GM23338 (cell line): ENCODE measurements at regions not wholly inside any gene's neighbourhood (a gene's known extent, or its start where the extent isn't known, plus 50 kb on each side); places are given as distances from the start of the nearest gene placed in this dataset.

Source experiments
- ATAC-seq: fragments of 200-7000 bp; cut with Tn5 transposase; 3 replicates; pipeline ENCODE4 v1.9.1; 2020
- DNase-seq: peaks from one replicate; pipeline ENCODE4 v3.0.0-alpha.2; 2015; ENCODE audit warnings: low spot score
- H2AFZ ChIP-seq: fragments of 200-600 bp; sonication (generic); 2 replicates; pipeline ENCODE4 v1.8.0; 2016; ENCODE audit warnings: antibody characterized with exemption, mild to moderate bottlenecking, moderate library complexity
- H3F3A ChIP-seq: fragments of 200-600 bp; sonication (generic); replicated peaks from 2 replicates; pipeline ENCODE4 v1.8.0; 2017; ENCODE audit warnings: antibody characterized with exemption, mixed run types, low read depth
- H3K27ac ChIP-seq: fragments of 200-600 bp; sonication (generic); 2 replicates; pipeline ENCODE4 v1.6.1; 2016; ENCODE audit warnings: low read depth
- H3K27me3 ChIP-seq: fragments of 200-600 bp; sonication (generic); 2 replicates; pipeline ENCODE4 v1.8.0; 2016; ENCODE audit warnings: mild to moderate bottlenecking, mixed run types, moderate library complexity; ENCODE audit not compliant: insufficient read depth
- H3K36me3 ChIP-seq: fragments of 200-600 bp; sonication (generic); 2 replicates; pipeline ENCODE4 v1.8.0; 2016; ENCODE audit warnings: mild to moderate bottlenecking; ENCODE audit not compliant: insufficient read depth
- H3K4me1 ChIP-seq: fragments of 200-600 bp; sonication (generic); 2 replicates; pipeline ENCODE4 v1.8.0; 2016; ENCODE audit warnings: mild to moderate bottlenecking, moderate library complexity; ENCODE audit not compliant: insufficient read depth
- H3K4me2 ChIP-seq: fragments of 200-600 bp; sonication (generic); 2 replicates; pipeline ENCODE4 v1.7.1; 2017; ENCODE audit warnings: mixed run types
- H3K4me3 ChIP-seq: fragments of 200-600 bp; sonication (generic); 2 replicates; pipeline ENCODE4 v1.6.1; 2016; ENCODE audit warnings: mixed run types
- H3K79me2 ChIP-seq: fragments of 200-600 bp; sonication (generic); replicated peaks from 2 replicates; pipeline ENCODE4 v1.8.0; 2017; ENCODE audit warnings: mild to moderate bottlenecking; ENCODE audit not compliant: insufficient read depth
- H3K9me2 ChIP-seq: fragments of 200-600 bp; sonication (generic); 2 replicates; pipeline ENCODE4 v1.8.0; 2017; ENCODE audit not compliant: insufficient read depth
- H4K20me1 ChIP-seq: fragments of 200-600 bp; sonication (generic); replicated peaks from 2 replicates; pipeline ENCODE4 v1.8.0; 2017; ENCODE audit warnings: mild to moderate bottlenecking; ENCODE audit not compliant: insufficient read depth
- H3K27ac Mint-ChIP-seq: 2 replicates; pipeline ENCODE4 v1.8.0; 2020; ENCODE audit warnings: inconsistent platforms, mild to moderate bottlenecking, moderate library complexity, mixed read lengths
- H3K27me3 Mint-ChIP-seq: 3 replicates; pipeline ENCODE4 v1.8.0; 2022; ENCODE audit warnings: low read depth, mild to moderate bottlenecking, moderate library complexity, mixed read lengths, inconsistent platforms; ENCODE audit not compliant: insufficient read depth, poor library complexity
- H3K36me3 Mint-ChIP-seq: 3 replicates; pipeline ENCODE4 v1.8.0; 2021; ENCODE audit warnings: low read depth, mild to moderate bottlenecking, inconsistent platforms, moderate library complexity, mixed read lengths
- H3K4me1 Mint-ChIP-seq: 3 replicates; pipeline ENCODE4 v1.8.0; 2020; ENCODE audit warnings: mild to moderate bottlenecking, inconsistent platforms, mixed read lengths
- H3K4me3 Mint-ChIP-seq: 3 replicates; pipeline ENCODE4 v1.8.0; 2021; ENCODE audit warnings: moderate library complexity, mild to moderate bottlenecking, inconsistent platforms, mixed read lengths
- H3K9me3 Mint-ChIP-seq: 3 replicates; pipeline ENCODE4 v1.8.0; 2020; ENCODE audit warnings: moderate library complexity, mild to moderate bottlenecking, inconsistent platforms, mixed read lengths
- CREB1 ChIP-seq: fragments of 250-450 bp; sonication (Bioruptor Pico); IDR thresholded peaks from 2 replicates; pipeline ENCODE4 v1.5.0; 2020; ENCODE audit warnings: low read depth, mild to moderate bottlenecking, moderate library complexity
- EZH2 ChIP-seq: fragments of 200-600 bp; sonication (generic); IDR thresholded peaks from one replicate; pipeline ENCODE4 v1.8.0; 2017; ENCODE audit warnings: antibody characterized with exemption, mild to moderate bottlenecking, low read depth; ENCODE audit not compliant: unreplicated experiment
- EZH2phosphoT487 ChIP-seq: fragments of 200-600 bp; sonication (generic); IDR thresholded peaks from one replicate; pipeline ENCODE4 v1.8.1; 2018; ENCODE audit warnings: antibody characterized with exemption; ENCODE audit not compliant: unreplicated experiment
- JUNB ChIP-seq: IDR thresholded peaks from one replicate; pipeline ENCODE4 v1.6.1; 2016; ENCODE audit warnings: antibody characterized with exemption; ENCODE audit not compliant: unreplicated experiment
- NANOG ChIP-seq: IDR thresholded peaks from 2 replicates; pipeline ENCODE4 v1.6.1; 2016; ENCODE audit warnings: antibody characterized with exemption, borderline replicate concordance
- POLR2AphosphoS5 ChIP-seq: IDR thresholded peaks from 2 replicates; pipeline ENCODE4 v1.6.1; 2016; ENCODE audit warnings: antibody characterized with exemption, low read depth
- STAT1 ChIP-seq: IDR thresholded peaks from one replicate; pipeline ENCODE4 v1.6.1; 2016; ENCODE audit warnings: antibody characterized with exemption; ENCODE audit not compliant: unreplicated experiment
- ZNF114 ChIP-seq: fragments of 250-450 bp; sonication (Bioruptor Pico); IDR thresholded peaks from 2 replicates; pipeline ENCODE4 v1.5.0; 2020; ENCODE audit warnings: mild to moderate bottlenecking, moderate library complexity
- ZNF331 ChIP-seq: fragments of 250-450 bp; sonication (Bioruptor Pico); IDR thresholded peaks from 2 replicates; pipeline ENCODE4 v1.5.0; 2020; ENCODE audit warnings: low read depth, mild to moderate bottlenecking, moderate library complexity
- TF ChIP-seq, protein P1 (sequence below): fragments of 250-450 bp; sonication (Bioruptor Pico); IDR thresholded peaks from 2 replicates; pipeline ENCODE4 v1.5.0; 2020; ENCODE audit warnings: mild to moderate bottlenecking, moderate library complexity
- TF ChIP-seq, protein P2 (sequence below): IDR thresholded peaks from 2 replicates; pipeline ENCODE4 v1.6.1; 2016; ENCODE audit warnings: antibody characterized with exemption
- TF ChIP-seq, protein P3 (sequence below): IDR thresholded peaks from one replicate; pipeline ENCODE4 v1.6.1; 2018; ENCODE audit warnings: antibody characterized with exemption; ENCODE audit not compliant: unreplicated experiment
- TF ChIP-seq, protein P4 (sequence below), 2 experiments: fragments of 200-600 bp in 1 of 2; sonication (generic) in 1 of 2; conservative IDR thresholded peaks; 2 replicates each; pipeline versions ENCODE4 v1.5.1 to v1.6.1; 2016 to 2017; ENCODE audit warnings: antibody characterized with exemption in 2 of 2, low read depth in 2 of 2, mild to moderate bottlenecking in 2 of 2, moderate library complexity in 1 of 2

DNA sequence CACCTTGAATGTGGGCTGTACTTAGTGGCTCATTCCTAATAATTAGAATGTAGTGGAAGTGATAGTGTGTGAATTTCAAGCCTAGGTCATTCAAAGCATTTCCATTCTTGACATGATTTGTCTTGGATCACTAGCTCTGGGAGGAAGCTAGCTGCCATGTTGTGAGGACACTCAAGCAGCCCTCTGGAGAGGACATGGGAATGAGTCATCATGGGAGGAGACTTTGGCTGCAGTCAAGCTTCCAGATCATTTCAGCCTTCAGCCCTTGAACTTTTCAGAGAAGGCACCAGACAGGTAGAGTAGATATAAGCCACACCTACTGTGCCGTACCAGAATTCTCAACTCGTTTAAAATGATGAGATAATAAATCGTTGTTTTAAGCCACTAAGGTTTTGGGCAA, 506.9 kb downstream of the ZNF608 start:
- peaks cover 34% of the 10 kb centered on the region for H3K4me1 Mint-ChIP-seq
- no peak overlapping the region for H3K27ac Mint-ChIP-seq
- no peak for DNase-seq

More for the DNA sequence above, 506.9 kb downstream of the ZNF608 start:
- TF ChIP-seq, protein P1, sequence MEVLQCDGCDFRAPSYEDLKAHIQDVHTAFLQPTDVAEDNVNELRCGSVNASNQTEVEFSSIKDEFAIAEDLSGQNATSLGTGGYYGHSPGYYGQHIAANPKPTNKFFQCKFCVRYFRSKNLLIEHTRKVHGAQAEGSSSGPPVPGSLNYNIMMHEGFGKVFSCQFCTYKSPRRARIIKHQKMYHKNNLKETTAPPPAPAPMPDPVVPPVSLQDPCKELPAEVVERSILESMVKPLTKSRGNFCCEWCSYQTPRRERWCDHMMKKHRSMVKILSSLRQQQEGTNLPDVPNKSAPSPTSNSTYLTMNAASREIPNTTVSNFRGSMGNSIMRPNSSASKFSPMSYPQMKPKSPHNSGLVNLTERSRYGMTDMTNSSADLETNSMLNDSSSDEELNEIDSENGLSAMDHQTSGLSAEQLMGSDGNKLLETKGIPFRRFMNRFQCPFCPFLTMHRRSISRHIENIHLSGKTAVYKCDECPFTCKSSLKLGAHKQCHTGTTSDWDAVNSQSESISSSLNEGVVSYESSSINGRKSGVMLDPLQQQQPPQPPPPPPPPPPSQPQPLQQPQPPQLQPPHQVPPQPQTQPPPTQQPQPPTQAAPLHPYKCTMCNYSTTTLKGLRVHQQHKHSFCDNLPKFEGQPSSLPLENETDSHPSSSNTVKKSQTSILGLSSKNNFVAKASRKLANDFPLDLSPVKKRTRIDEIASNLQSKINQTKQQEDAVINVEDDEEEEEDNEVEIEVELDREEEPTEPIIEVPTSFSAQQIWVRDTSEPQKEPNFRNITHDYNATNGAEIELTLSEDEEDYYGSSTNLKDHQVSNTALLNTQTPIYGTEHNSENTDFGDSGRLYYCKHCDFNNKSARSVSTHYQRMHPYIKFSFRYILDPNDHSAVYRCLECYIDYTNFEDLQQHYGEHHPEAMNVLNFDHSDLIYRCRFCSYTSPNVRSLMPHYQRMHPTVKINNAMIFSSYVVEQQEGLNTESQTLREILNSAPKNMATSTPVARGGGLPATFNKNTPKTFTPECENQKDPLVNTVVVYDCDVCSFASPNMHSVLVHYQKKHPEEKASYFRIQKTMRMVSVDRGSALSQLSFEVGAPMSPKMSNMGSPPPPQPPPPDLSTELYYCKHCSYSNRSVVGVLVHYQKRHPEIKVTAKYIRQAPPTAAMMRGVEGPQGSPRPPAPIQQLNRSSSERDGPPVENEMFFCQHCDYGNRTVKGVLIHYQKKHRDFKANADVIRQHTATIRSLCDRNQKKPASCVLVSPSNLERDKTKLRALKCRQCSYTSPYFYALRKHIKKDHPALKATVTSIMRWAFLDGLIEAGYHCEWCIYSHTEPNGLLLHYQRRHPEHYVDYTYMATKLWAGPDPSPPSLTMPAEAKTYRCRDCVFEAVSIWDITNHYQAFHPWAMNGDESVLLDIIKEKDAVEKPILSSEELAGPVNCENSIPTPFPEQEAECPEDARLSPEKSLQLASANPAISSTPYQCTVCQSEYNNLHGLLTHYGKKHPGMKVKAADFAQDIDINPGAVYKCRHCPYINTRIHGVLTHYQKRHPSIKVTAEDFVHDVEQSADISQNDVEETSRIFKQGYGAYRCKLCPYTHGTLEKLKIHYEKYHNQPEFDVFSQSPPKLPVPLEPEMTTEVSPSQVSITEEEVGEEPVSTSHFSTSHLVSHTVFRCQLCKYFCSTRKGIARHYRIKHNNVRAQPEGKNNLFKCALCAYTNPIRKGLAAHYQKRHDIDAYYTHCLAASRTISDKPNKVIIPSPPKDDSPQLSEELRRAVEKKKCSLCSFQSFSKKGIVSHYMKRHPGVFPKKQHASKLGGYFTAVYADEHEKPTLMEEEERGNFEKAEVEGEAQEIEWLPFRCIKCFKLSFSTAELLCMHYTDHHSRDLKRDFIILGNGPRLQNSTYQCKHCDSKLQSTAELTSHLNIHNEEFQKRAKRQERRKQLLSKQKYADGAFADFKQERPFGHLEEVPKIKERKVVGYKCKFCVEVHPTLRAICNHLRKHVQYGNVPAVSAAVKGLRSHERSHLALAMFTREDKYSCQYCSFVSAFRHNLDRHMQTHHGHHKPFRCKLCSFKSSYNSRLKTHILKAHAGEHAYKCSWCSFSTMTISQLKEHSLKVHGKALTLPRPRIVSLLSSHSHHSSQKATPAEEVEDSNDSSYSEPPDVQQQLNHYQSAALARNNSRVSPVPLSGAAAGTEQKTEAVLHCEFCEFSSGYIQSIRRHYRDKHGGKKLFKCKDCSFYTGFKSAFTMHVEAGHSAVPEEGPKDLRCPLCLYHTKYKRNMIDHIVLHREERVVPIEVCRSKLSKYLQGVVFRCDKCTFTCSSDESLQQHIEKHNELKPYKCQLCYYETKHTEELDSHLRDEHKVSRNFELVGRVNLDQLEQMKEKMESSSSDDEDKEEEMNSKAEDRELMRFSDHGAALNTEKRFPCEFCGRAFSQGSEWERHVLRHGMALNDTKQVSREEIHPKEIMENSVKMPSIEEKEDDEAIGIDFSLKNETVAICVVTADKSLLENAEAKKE (CRISPR knock-in tag) = no peak
- TF ChIP-seq, protein P2, sequence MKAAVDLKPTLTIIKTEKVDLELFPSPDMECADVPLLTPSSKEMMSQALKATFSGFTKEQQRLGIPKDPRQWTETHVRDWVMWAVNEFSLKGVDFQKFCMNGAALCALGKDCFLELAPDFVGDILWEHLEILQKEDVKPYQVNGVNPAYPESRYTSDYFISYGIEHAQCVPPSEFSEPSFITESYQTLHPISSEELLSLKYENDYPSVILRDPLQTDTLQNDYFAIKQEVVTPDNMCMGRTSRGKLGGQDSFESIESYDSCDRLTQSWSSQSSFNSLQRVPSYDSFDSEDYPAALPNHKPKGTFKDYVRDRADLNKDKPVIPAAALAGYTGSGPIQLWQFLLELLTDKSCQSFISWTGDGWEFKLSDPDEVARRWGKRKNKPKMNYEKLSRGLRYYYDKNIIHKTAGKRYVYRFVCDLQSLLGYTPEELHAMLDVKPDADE = no peak
- TF ChIP-seq, protein P3, sequence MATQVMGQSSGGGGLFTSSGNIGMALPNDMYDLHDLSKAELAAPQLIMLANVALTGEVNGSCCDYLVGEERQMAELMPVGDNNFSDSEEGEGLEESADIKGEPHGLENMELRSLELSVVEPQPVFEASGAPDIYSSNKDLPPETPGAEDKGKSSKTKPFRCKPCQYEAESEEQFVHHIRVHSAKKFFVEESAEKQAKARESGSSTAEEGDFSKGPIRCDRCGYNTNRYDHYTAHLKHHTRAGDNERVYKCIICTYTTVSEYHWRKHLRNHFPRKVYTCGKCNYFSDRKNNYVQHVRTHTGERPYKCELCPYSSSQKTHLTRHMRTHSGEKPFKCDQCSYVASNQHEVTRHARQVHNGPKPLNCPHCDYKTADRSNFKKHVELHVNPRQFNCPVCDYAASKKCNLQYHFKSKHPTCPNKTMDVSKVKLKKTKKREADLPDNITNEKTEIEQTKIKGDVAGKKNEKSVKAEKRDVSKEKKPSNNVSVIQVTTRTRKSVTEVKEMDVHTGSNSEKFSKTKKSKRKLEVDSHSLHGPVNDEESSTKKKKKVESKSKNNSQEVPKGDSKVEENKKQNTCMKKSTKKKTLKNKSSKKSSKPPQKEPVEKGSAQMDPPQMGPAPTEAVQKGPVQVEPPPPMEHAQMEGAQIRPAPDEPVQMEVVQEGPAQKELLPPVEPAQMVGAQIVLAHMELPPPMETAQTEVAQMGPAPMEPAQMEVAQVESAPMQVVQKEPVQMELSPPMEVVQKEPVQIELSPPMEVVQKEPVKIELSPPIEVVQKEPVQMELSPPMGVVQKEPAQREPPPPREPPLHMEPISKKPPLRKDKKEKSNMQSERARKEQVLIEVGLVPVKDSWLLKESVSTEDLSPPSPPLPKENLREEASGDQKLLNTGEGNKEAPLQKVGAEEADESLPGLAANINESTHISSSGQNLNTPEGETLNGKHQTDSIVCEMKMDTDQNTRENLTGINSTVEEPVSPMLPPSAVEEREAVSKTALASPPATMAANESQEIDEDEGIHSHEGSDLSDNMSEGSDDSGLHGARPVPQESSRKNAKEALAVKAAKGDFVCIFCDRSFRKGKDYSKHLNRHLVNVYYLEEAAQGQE = no peak
- TF ChIP-seq NANOG (no peak), EZH2 (no peak), POLR2AphosphoS5 (no peak), STAT1 (no peak), CREB1 (CRISPR knock-in tag) (no peak), EZH2phosphoT487 (no peak), ZNF331 (CRISPR knock-in tag) (no peak), JUNB (no peak), ZNF114 (CRISPR knock-in tag) (no peak)
- TF ChIP-seq, protein P4, sequence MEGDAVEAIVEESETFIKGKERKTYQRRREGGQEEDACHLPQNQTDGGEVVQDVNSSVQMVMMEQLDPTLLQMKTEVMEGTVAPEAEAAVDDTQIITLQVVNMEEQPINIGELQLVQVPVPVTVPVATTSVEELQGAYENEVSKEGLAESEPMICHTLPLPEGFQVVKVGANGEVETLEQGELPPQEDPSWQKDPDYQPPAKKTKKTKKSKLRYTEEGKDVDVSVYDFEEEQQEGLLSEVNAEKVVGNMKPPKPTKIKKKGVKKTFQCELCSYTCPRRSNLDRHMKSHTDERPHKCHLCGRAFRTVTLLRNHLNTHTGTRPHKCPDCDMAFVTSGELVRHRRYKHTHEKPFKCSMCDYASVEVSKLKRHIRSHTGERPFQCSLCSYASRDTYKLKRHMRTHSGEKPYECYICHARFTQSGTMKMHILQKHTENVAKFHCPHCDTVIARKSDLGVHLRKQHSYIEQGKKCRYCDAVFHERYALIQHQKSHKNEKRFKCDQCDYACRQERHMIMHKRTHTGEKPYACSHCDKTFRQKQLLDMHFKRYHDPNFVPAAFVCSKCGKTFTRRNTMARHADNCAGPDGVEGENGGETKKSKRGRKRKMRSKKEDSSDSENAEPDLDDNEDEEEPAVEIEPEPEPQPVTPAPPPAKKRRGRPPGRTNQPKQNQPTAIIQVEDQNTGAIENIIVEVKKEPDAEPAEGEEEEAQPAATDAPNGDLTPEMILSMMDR (conservative IDR thresholded peaks at IDR 0.05; ENCODE audit: low read depth in 2 of 2) = no peak
- Mint-ChIP-seq H3K4me3 (no peak overlapping the region), H3K9me3 (peaks cover 29% of the 10 kb centered on the region), H3K36me3 (peaks cover 34% of the 10 kb centered on the region), H3K27me3 (peaks cover 10% of the 10 kb centered on the region)
- Histone ChIP-seq H3K4me3 (no peak overlapping the region), H2AFZ (no peak overlapping the region), H3K79me2 (no peaks in the 10 kb centered on the region), H3K4me2 (no peak overlapping the region), H4K20me1 (no peaks in the 10 kb centered on the region), H3K27me3 (no peaks in the 10 kb centered on the region), H3K27ac (no peak overlapping the region), H3K4me1 (peaks cover 27% of the 10 kb centered on the region), H3K9me2 (no peaks in the 10 kb centered on the region; the same call in 1 of the 2 replicates), H3F3A (no peaks in the 10 kb centered on the region), H3K36me3 (0 out of 2 replicates have a peak, but pooled peaks cover 8% of the 10 kb centered on the region)
- ATAC-seq = no peak
